Keratinocyte (primary cell): ENCODE measurements at regions not wholly inside any gene's neighbourhood (a gene's known extent, or its start where the extent isn't known, plus 50 kb on each side); places are given as distances from the start of the nearest gene placed in this dataset.

ENCODE experiments used
- DNase-seq: peaks from one replicate; pipeline ENCODE4 v3.0.0-alpha.2; 2011; ENCODE audit warnings: low read depth, missing footprints, low spot score
- FAIRE-seq: peaks from 2 replicates; lab custom pipeline; 2011; peaks lifted over from hg19 to GRCh38; lab: Jason Lieb, UNC
- H2AFZ ChIP-seq: 2 replicates; pipeline ENCODE4 v1.6.0; 2012; ENCODE audit warnings: low read length, control low read depth, inconsistent platforms; ENCODE audit not compliant: control insufficient read depth
- H3K27ac ChIP-seq: 2 replicates; pipeline ENCODE4 v1.5.1; 2011; ENCODE audit warnings: low read length; ENCODE audit not compliant: control insufficient read depth, insufficient read depth
- H3K27me3 ChIP-seq: 3 replicates; pipeline ENCODE4 v1.6.0; 2011; ENCODE audit warnings: low read length; ENCODE audit not compliant: control insufficient read depth, insufficient read depth; ENCODE audit errors: extremely low read depth
- H3K36me3 ChIP-seq, 2 experiments: 2 replicates in 1 of 2; 3 replicates in 1 of 2; pipeline ENCODE4 v1.5.1; 2011; ENCODE audit warnings: low read length in 2 of 2, mild to moderate bottlenecking in 1 of 2; ENCODE audit not compliant: control insufficient read depth in 2 of 2, insufficient read depth in 2 of 2; ENCODE audit errors: extremely low read depth in 1 of 2
- H3K4me1 ChIP-seq: 3 replicates; pipeline ENCODE4 v1.5.1; 2011; ENCODE audit warnings: low read length; ENCODE audit not compliant: control insufficient read depth, insufficient read depth; ENCODE audit errors: extremely low read depth
- H3K4me2 ChIP-seq: 3 replicates; pipeline ENCODE4 v1.6.0; 2011; ENCODE audit warnings: low read depth, low read length; ENCODE audit not compliant: control insufficient read depth, insufficient read depth; ENCODE audit errors: extremely low read depth
- H3K4me3 ChIP-seq, 3 experiments: fragments of 200-600 bp in 1 of 3; sonication (generic) in 1 of 3; 2 replicates in 2 of 3; 3 replicates in 1 of 3; pipeline ENCODE4 v1.5.1; 2011 to 2016; ENCODE audit warnings: low read length in 3 of 3, mild to moderate bottlenecking in 3 of 3, control low read depth in 2 of 3, inconsistent platforms in 1 of 3, low read depth in 1 of 3, mixed read lengths in 1 of 3, mixed run types in 1 of 3, moderate library complexity in 1 of 3; ENCODE audit not compliant: control insufficient read depth in 2 of 3, insufficient read depth in 2 of 3; ENCODE audit errors: extremely low read depth in 1 of 3
- H3K79me2 ChIP-seq: 2 replicates; pipeline ENCODE4 v1.6.0; 2012; ENCODE audit warnings: low read length; ENCODE audit not compliant: control insufficient read depth, insufficient read depth
- H3K9ac ChIP-seq: 3 replicates; pipeline ENCODE4 v1.6.0; 2011; ENCODE audit warnings: low read length; ENCODE audit not compliant: control insufficient read depth, insufficient read depth; ENCODE audit errors: extremely low read depth
- H3K9me1 ChIP-seq: 3 replicates; pipeline ENCODE4 v1.6.0; 2011; ENCODE audit warnings: low read length; ENCODE audit not compliant: control insufficient read depth, insufficient read depth; ENCODE audit errors: extremely low read depth
- H3K9me3 ChIP-seq: 2 replicates; pipeline ENCODE4 v1.5.1; 2012; ENCODE audit warnings: low read depth, low read length; ENCODE audit not compliant: control insufficient read depth
- H4K20me1 ChIP-seq: 3 replicates; pipeline ENCODE4 v1.6.0; 2011; ENCODE audit warnings: low read length; ENCODE audit not compliant: control insufficient read depth, insufficient read depth; ENCODE audit errors: extremely low read depth
- CTCF ChIP-seq, 3 experiments: IDR thresholded peaks in 1 of 3; conservative IDR thresholded peaks in 1 of 3; optimal IDR thresholded peaks in 1 of 3; 2 replicates in 2 of 3; 3 replicates in 1 of 3; pipeline versions ENCODE3 to v1.5.1; 2011; ENCODE audit warnings: low read length in 3 of 3, mild to moderate bottlenecking in 3 of 3, moderate library complexity in 2 of 3, control low read depth in 1 of 3, inconsistent platforms in 1 of 3; ENCODE audit not compliant: insufficient read depth in 2 of 3; ENCODE audit errors: extremely low read depth in 1 of 3
- EZH2 ChIP-seq: IDR thresholded peaks from one replicate; pipeline ENCODE4 v1.6.1; 2012; ENCODE audit warnings: inconsistent platforms, mild to moderate bottlenecking, low read length, moderate library complexity
- dilution Hi-C: fragments of 300-500 bp; cut with MboI; formaldehyde crosslinking; loops from one replicate; pipeline ENCODE4 v1.7.0; 2020; ENCODE audit warnings: low sequenced_read_pairs; ENCODE audit not compliant: extremely low pct_ligation_motif_present

GRCh38 chr3:6351752-6352151, 509.2 kb upstream of the GRM7 start:
- Histone ChIP-seq H2AFZ (no peak overlapping the region), H3K9ac (no peak overlapping the region), H3K9me3 (no peaks in the 10 kb centered on the region), H3K36me3 (no peaks in the 10 kb centered on the region), H3K4me2 (no peak overlapping the region), H3K9me1 (no peaks in the 10 kb centered on the region), H3K4me3 (no peak overlapping the region), H3K27ac (no peak overlapping the region), H3K4me1 (no peaks in the 10 kb centered on the region), H3K79me2 (no peaks in the 10 kb centered on the region), H3K27me3 (no peaks in the 10 kb centered on the region), H4K20me1 (no peaks in the 10 kb centered on the region)
- TF ChIP-seq CTCF (optimal IDR thresholded peaks at IDR 0.05 in 1 of 3, IDR thresholded peaks at IDR 0.05 in 1 of 3, conservative IDR thresholded peaks at IDR 0.05 in 1 of 3; ENCODE audit: extremely low read depth in 1 of 3, insufficient read depth in 2 of 3, low read length in 3 of 3) (no peak), EZH2 (no peak)
- dilution Hi-C loops: no loop called here
- FAIRE-seq: no peak
- DNase-seq: no peak

GRCh38 chr3:6354653-6355052, 506.3 kb upstream of the GRM7 start:
- H3K9me1 ChIP-seq: no peaks in the 10 kb centered on the region
- H3K4me2 ChIP-seq: no peak overlapping the region
- no peak overlapping the region for H3K27ac ChIP-seq
- dilution Hi-C loops: no loop called here
- H3K9ac ChIP-seq: no peak overlapping the region
- H3K4me1 ChIP-seq: no peaks in the 10 kb centered on the region
- FAIRE-seq (no peak), DNase-seq (no peak)
- no peaks in the 10 kb centered on the region for H3K36me3 ChIP-seq
- no peaks in the 10 kb centered on the region for H3K9me3 ChIP-seq
- no peaks in the 10 kb centered on the region for H4K20me1 ChIP-seq
- no peaks in the 10 kb centered on the region for H3K27me3 ChIP-seq
- no peaks in the 10 kb centered on the region for H3K79me2 ChIP-seq
- H3K4me3 ChIP-seq: no peak overlapping the region
- no peak overlapping the region for H2AFZ ChIP-seq
- TF ChIP-seq EZH2 (no peak), CTCF (optimal IDR thresholded peaks at IDR 0.05 in 1 of 3, IDR thresholded peaks at IDR 0.05 in 1 of 3, conservative IDR thresholded peaks at IDR 0.05 in 1 of 3; ENCODE audit: extremely low read depth in 1 of 3, insufficient read depth in 2 of 3, low read length in 3 of 3) (no peak)
